Adrenal gland (tissue), 5 donors: ENCODE measurements at regions not wholly inside any gene's neighbourhood (a gene's known extent, or its start where the extent isn't known, plus 50 kb on each side); places are given as distances from the start of the nearest gene placed in this dataset.

Experiments used
- CTCF ChIP-seq, 6 experiments: fragments of 450-650 bp in 4 of 6; fragments of 200-600 bp in 2 of 6; sonication (generic) in 1 of 6; IDR thresholded peaks; 1 replicate in 5 of 6; 2 replicates in 1 of 6; pipeline versions ENCODE4 v1.5.1 to v1.8.0; 2016 to 2021; ENCODE audit warnings: antibody characterized with exemption in 6 of 6, mild to moderate bottlenecking in 2 of 6, moderate library complexity in 1 of 6
- POLR2A ChIP-seq, 2 donors: fragments of 450-650 bp; IDR thresholded peaks; one replicate each; pipeline ENCODE4 v1.6.1; 2017; ENCODE audit warnings: antibody characterized with exemption in 2 of 2, mild to moderate bottlenecking in 2 of 2, moderate library complexity in 1 of 2
- donor health status: DM: no; HTN: no; CAD: no.

GRCh38 chr1:104855550-104855949 lies 1105.9 kb downstream of the AMY1C start:
- TF ChIP-seq CTCF (IDR thresholded peaks at IDR 0.05): no peak
- no peak for TF ChIP-seq POLR2A (IDR thresholded peaks at IDR 0.05)
